ENCODE measurements at regions not wholly inside any gene's neighbourhood (a gene's known extent, or its start where the extent isn't known, plus 50 kb on each side); places are given as distances from the start of the nearest gene placed in this dataset.
"Not testable (repeated sequence)": the region's sequence is repeated elsewhere in the genome, so short reads cannot be mapped to it uniquely, and the experiment has no call there.

- DNase-seq (ENCODE audit: low read depth) = no peak
Measured at GRCh38 chr14:82587226-82587625, 1053.6 kb upstream of the SEL1L start.

GRCh38 chr14:82595466-82595865 is 1061.8 kb upstream of the SEL1L start:
- DNase-seq (ENCODE audit: low read depth) = no peak

GRCh38 chr14:82602794-82603193 is 1069.1 kb upstream of the SEL1L start:
- no peak for DNase-seq (ENCODE audit: low read depth)

GRCh38 chr14:82604819-82605218 is 1071.2 kb upstream of the SEL1L start:
- no peak for DNase-seq (ENCODE audit: low read depth)

GRCh38 chr14:82621881-82622450 is 1088.3 kb upstream of the SEL1L start:
- no peak for DNase-seq (ENCODE audit: low read depth)

GRCh38 chr14:82626156-82627066 is 1092.8 kb upstream of the SEL1L start:
- DNase-seq (ENCODE audit: low read depth) = no peak

- DNase-seq (ENCODE audit: low read depth) = no peak
Measured at GRCh38 chr14:82635915-82636314, 1102.3 kb upstream of the SEL1L start.

- DNase-seq (ENCODE audit: low read depth) = no peak
Measured at GRCh38 chr14:82636426-82636825, 1102.8 kb upstream of the SEL1L start.

- no peak for DNase-seq (ENCODE audit: low read depth)
Measured at GRCh38 chr14:82641050-82641540, 1107.4 kb upstream of the SEL1L start.

GRCh38 chr14:82642425-82642824 is 1108.8 kb upstream of the SEL1L start:
- no peak for DNase-seq (ENCODE audit: low read depth)

GRCh38 chr14:82647088-82647810 is 1113.6 kb upstream of the SEL1L start:
- no peak for DNase-seq (ENCODE audit: low read depth)

GRCh38 chr14:82655770-82656169 is 1122.1 kb upstream of the SEL1L start:
- no peak for DNase-seq (ENCODE audit: low read depth)

- no peak for DNase-seq (ENCODE audit: low read depth)
Measured at GRCh38 chr14:82657186-82657675, 1123.6 kb upstream of the SEL1L start.

- DNase-seq (ENCODE audit: low read depth) = no peak
Measured at GRCh38 chr14:82661258-82661657, 1127.6 kb upstream of the SEL1L start.

- DNase-seq (ENCODE audit: low read depth) = no peak
Measured at GRCh38 chr14:82667006-82667405, 1133.4 kb upstream of the SEL1L start.

- no peak for DNase-seq (ENCODE audit: low read depth)
Measured at GRCh38 chr14:82667501-82667900, 1133.8 kb upstream of the SEL1L start.

GRCh38 chr14:82676403-82676802 is 1142.8 kb upstream of the SEL1L start:
- DNase-seq (ENCODE audit: low read depth) = no peak

- DNase-seq (ENCODE audit: low read depth) = no peak
Measured at GRCh38 chr14:82689948-82690347, 1156.3 kb upstream of the SEL1L start.

- not testable (repeated sequence) for DNase-seq (ENCODE audit: low read depth)
Measured at GRCh38 chr14:82691191-82691590, 1157.5 kb upstream of the SEL1L start.

GRCh38 chr14:82694820-82695219 is 1161.2 kb upstream of the SEL1L start:
- no peak for DNase-seq (ENCODE audit: low read depth)

GRCh38 chr14:82704218-82704617 is 1170.6 kb upstream of the SEL1L start:
- DNase-seq (ENCODE audit: low read depth) = no peak

- peak; percentile 1 for DNase-seq (ENCODE audit: low read depth)
Measured at GRCh38 chr14:82710267-82710841, 1176.7 kb upstream of the SEL1L start.
